Stimulated activated CD4-positive, alpha-beta T cell treated with anti-CD3 and anti-CD28 coated beads, Interleukin-2, amount 100 ng/mL, for 48 hours (primary cell): ENCODE measurements at regions not wholly inside any gene's neighbourhood (a gene's known extent, or its start where the extent isn't known, plus 50 kb on each side); places are given as distances from the start of the nearest gene placed in this dataset.
A peak's percentile ranks its signal among the peaks of the same experiment; 100 is the strongest.
"Not testable (repeated sequence)": the region's sequence is repeated elsewhere in the genome, so short reads cannot be mapped to it uniquely, and the experiment has no call there.

ENCODE experiments used
- DNase-seq, 2 donors: peaks; one replicate each; pipeline ENCODE4 v3.0.0-alpha.2; 2020

DNA sequence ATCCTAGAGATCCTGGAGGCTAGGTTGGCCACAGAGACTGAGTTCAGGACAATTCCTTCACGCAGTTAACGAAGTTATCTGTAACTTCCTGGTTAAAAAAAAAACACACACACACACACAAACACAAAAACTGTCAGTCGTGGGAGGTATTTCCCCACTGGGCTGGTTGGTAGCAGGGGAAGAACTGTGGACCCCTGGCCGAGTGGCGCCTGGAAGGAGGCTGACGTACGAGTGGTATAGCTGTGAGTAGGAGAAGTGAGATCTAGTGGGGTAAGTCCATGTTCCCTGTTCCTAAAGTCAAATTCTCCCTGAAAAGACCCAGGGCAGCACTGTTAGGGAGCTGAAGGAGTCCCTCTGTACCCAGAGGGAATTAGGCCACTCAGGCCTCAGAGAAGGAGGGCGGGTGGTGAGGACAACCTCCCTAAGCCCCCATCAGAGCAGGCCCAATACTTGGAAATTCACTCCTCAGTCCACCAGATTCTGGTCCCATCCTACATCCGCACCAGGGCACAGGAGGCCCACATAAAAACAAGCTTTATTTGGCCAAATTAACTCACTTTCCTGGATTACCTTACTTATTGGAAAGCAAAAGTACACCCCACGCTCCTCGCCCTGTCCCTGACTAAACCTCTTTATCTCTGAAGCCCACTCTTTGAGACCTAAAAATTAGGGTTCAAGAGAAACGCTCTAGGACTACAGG, 108.3 kb upstream of the FOXD4L5 start:
- not testable (repeated sequence) for DNase-seq

DNA sequence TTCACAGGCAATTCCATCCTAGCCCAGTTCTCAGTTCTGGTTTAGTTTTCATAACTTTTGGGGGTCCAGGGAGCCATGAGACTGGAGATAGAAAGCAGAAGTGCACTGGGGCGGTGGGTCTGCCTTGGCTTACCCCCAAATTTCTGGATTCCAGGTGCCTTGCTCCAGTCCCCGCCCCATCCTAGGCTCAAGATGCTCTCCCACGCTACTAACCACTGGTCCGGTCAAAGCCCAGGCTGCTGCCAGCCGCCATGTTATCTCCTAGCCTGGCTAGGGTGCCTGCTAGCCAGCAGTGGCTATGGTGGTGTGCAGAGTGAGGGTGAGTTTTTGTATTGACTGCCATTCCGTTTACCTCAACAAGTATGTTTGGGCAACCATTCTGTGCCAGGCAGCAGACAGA, 107.6 kb upstream of the FOXD4L5 start:
- DNase-seq, result not testable (repeated sequence)

- DNase-seq, result peak in 1 of 2 donors; percentile 9
Observed at GRCh38 chr9:65389710-65390109, 104.7 kb upstream of the FOXD4L5 start.

DNA sequence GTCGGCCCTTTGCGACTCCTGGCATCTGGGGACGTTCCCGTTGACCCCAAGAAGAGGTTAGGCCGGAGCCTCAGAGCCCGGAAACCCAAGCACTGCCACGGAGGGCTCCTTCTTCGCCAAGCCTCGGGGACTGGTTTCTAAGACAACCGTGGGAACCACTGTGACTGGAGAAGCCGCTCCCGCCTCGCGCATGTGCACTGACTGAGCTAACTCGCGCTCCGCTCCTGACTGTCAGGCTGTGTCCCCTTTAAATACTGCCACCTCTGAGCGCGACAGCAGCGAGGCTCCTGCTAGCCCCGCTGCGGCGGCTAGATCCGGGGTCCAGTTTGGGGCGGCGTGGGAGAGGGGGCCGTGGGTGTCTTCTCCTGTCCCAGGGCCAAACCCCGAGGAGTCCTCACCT, 104.2 kb upstream of the FOXD4L5 start:
- DNase-seq, result not testable (repeated sequence)

DNA sequence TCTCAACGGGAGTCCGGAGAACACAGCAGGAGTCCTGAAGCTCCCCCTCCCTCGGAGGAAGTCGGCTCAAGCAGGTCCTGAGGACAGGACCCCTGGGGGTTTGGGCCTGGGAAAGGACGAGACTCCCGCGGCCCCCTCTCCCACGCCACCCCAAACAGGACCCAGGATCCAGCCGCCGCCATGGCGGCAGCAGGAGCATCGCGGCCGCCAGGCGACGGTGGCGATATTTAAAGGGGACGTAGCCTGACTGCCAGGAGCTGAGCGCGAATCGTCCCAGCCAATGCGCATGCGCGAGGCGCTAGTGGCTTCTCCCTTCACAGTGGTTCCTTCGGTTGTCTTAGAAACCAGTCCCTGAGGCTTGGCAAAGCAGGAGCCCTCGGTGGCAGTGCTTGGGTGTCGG, 101.7 kb upstream of the FOXD4L5 start:
- peak; percentile 52 to 61 for DNase-seq

DNA sequence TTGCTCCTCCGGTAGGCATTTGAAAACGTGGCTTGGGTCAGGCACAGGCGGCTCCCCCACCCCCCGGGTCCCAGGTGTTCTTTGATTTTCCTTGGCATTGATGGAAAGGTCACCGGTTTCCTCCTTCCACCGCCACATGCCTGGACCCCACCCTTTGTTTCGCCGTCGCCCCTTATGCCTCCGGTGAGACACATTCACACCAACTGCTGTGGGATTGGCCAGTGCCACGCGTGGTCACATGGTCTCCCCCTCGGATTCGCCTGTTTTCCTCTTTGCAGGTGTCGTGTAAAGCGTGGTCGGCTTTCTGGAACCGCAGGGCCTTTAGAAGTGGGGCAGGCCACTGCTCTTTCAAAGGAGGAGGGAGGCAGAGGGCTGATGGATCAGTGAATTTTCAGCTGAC, 101.2 kb upstream of the FOXD4L5 start:
- not testable (repeated sequence) for DNase-seq

GRCh38 chr9:65385655-65386024, 100.6 kb upstream of the FOXD4L5 start:
- not testable (repeated sequence) for DNase-seq

DNA sequence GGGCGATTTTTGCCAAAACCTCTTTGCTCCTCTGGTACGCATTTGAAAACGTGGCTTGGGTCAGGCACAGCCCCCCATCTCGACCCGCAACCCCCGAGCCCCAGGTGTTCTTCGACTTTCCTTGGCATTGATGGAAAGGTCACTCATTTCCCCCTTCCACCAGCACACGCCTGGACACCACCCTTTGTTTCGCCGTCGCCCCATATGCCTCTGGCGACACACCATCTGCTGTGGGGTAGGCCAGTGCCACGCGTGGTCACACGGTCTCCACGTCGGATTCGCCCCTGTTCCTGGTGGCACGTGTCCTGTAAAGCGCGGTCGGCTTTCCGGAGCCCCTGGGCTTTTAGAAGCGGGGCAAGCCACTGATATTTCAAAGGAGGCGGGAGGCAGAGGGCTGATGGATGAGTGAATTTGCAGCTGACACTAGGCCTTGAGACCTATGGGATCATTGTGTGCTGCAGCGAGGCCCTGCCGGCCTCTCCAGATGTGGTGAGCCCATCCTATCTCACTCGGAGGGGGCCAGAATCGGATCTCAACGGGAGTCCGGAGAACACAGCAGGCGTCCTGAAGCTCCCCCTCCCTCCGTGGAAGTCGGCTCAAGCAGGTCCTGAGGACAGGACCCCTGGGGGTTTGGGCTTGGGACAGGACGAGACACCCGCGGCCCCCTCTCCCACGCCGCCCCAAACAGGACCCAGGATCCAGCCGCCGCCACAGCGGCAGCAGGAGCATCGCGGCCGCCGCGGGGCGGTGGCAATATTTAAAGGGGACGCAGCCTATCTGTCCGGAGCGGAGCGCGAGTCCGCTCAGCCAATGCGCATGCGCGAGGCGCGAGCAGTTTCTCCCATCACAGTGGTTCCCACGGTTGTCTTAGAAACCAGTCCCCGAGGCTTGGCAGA, 100.0 kb upstream of the FOXD4L5 start:
- DNase-seq, result not testable (repeated sequence)

DNA sequence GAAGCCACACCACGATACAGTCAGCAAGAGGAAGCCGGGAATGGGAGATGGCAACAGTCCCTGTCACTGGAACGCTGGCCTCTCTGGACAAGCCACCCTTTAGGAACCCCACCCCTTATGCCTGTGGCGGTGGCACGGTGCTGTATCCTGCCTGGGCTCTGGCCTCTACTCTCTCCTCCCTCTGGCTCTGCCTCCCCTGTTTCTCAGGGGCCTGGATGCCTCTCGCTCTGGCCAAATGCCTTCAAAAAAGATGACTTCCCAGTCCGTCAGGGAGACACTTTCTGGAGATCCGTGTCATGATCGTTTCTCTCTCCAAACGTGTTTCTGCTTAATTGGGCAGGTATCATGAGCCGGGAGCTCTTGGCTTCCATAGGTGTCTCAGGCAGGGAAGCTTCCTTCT, 99.1 kb upstream of the FOXD4L5 start:
- DNase-seq, result not testable (repeated sequence)

GRCh38 chr9:65383646-65384045, 98.6 kb upstream of the FOXD4L5 start:
- DNase-seq, result not testable (repeated sequence)

DNA sequence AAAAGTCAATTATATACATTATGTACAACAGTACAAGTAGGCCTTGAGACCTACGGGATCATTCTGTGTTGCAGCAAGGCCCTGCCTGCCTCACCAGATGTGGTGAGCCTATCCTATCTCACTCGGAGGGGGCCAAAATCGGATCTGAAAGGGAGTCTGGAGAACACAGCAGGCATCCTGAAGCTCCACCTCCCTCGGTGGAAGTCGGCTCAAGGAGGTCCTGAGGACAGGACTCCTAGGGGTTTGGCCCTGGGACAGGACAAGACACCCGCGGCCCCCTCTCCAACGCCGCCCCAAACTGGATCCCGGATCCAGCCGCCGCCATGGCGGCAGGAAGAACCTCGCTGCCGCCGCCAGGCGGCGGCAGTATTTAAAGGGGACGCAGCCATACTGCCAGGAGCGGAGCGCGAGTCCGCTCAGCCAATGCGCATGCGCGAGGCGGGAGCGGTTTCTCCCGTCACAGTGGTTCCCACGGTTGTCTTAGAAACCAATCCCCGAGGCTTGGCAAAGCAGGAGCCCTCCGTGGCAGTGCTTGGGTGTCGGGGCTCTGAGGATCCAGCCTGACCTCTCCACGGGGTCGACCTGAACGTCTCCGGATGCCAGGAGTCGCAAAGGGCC, 97.8 kb upstream of the FOXD4L5 start:
- DNase-seq, result not testable (repeated sequence)
